ENCODE measurements at regions not wholly inside any gene's neighbourhood (a gene's known extent, or its start where the extent isn't known, plus 50 kb on each side); places are given as distances from the start of the nearest gene placed in this dataset.

DNA sequence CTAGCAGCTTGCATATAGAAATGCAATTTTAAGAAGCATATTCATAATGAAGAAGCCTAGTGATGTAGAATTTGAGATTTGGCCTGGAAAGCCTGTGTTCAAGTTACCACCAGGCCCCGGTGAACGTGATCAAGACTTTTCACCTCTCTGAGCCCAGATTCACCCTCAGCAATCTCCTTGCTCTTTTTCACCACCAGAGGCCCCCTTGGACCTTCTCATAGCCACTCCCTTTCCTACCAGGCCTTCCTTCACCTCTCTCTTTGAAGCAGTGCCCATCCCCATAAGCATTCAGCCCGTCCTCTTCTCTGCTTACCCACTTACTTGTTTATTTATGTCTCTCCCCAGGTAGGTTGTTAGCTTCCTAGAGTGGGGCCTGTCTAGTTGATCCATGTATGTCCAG is 1280.9 kb downstream of the AACS start:
- H3K4me1 ChIP-seq: no peaks in the 10 kb centered on the region
- no peak overlapping the region for H3K27ac ChIP-seq (replicated peaks in 1 of 4)
- WGBS: 82% methylated on average over 3 of the region's 3 CpGs
- no peaks in the 10 kb centered on the region for H3K36me3 ChIP-seq
- H3K4me3 ChIP-seq: no peak overlapping the region
- no peak for DNase-seq (ENCODE audit: extremely low spot score)
- TF ChIP-seq, protein P1, sequence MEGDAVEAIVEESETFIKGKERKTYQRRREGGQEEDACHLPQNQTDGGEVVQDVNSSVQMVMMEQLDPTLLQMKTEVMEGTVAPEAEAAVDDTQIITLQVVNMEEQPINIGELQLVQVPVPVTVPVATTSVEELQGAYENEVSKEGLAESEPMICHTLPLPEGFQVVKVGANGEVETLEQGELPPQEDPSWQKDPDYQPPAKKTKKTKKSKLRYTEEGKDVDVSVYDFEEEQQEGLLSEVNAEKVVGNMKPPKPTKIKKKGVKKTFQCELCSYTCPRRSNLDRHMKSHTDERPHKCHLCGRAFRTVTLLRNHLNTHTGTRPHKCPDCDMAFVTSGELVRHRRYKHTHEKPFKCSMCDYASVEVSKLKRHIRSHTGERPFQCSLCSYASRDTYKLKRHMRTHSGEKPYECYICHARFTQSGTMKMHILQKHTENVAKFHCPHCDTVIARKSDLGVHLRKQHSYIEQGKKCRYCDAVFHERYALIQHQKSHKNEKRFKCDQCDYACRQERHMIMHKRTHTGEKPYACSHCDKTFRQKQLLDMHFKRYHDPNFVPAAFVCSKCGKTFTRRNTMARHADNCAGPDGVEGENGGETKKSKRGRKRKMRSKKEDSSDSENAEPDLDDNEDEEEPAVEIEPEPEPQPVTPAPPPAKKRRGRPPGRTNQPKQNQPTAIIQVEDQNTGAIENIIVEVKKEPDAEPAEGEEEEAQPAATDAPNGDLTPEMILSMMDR (IDR thresholded peaks at IDR 0.05): no peak
- no peak for TF ChIP-seq POLR2AphosphoS5 (IDR thresholded peaks at IDR 0.05)
- no peak for TF ChIP-seq EP300 (IDR thresholded peaks at IDR 0.05)
- no peak for TF ChIP-seq POLR2A (IDR thresholded peaks at IDR 0.05; ENCODE audit: low read depth)
- intact Hi-C loops (cut with DNase I): no loop called here
- H3K27me3 ChIP-seq: no peaks in the 10 kb centered on the region
- peaks cover 0 to 4% (median 0%) of the 10 kb centered on the region in 4 donors for H3K9me3 ChIP-seq

DNA sequence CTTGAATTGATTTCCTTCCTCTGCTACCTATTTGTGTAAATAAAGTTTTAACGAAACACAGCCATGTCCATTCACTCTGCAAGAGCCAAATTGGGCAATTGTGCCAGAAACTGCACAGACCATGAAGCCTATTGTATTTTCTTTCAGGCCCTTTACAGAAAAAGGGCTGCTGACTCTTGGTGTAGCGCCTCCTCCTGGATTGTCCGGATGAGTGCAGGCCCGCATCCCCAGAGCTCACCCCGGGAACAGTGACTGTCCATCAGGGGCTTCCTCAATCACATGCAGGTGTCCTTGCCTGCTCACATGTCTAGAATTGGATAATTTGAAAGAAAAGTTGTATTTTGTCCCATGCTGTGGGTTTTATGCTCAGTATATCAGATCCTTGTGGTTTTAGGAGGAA is 1282.2 kb downstream of the AACS start:
- H3K4me1 ChIP-seq: no peaks in the 10 kb centered on the region
- H3K9me3 ChIP-seq: no peaks in the 10 kb centered on the region
- intact Hi-C loops (cut with DNase I): no loop called here
- no peak overlapping the region for H3K27ac ChIP-seq (replicated peaks in 1 of 4)
- no peak overlapping the region for H3K4me3 ChIP-seq
- no peak for DNase-seq (ENCODE audit: extremely low spot score)
- no peak for TF ChIP-seq EP300 (IDR thresholded peaks at IDR 0.05)
- TF ChIP-seq, protein P1 (IDR thresholded peaks at IDR 0.05): no peak
- TF ChIP-seq POLR2A (IDR thresholded peaks at IDR 0.05; ENCODE audit: low read depth): no peak
- no peak for TF ChIP-seq POLR2AphosphoS5 (IDR thresholded peaks at IDR 0.05)
- no peaks in the 10 kb centered on the region for H3K36me3 ChIP-seq
- 83% methylated on average over 5 of the region's 5 CpGs for WGBS
- no peaks in the 10 kb centered on the region for H3K27me3 ChIP-seq

DNA sequence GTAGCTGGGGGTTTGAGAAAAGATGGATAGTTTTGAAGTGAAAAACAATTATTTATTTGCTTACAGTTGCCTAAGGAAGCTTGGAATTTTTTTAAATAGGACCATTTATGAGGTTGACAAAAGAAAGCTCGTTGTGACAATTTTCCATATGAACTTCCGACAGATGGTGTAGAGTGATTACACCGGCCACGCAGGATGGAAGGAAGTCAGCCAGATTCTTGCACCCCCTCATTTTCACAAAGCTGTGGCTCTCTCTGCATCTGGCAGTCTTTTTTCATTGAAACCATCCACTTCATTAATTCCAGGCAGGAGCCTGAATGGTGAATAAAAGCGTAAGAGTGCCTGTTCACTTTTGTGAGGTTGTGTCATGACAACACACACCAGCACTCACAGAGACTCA is 1284.1 kb downstream of the AACS start:
- Histone ChIP-seq H3K9me3 (no peaks in the 10 kb centered on the region), H3K36me3 (no peaks in the 10 kb centered on the region), H3K27me3 (no peaks in the 10 kb centered on the region), H3K4me1 (no peaks in the 10 kb centered on the region), H3K4me3 (no peak overlapping the region), H3K27ac (replicated peaks in 1 of 4) (no peak overlapping the region)
- intact Hi-C loops (cut with DNase I): no loop called here
- WGBS: 82% methylated on average over 5 of the region's 5 CpGs
- no peak for DNase-seq (ENCODE audit: extremely low spot score)
- TF ChIP-seq, protein P1 (IDR thresholded peaks at IDR 0.05): no peak
- TF ChIP-seq EP300 (IDR thresholded peaks at IDR 0.05): no peak
- TF ChIP-seq POLR2AphosphoS5 (IDR thresholded peaks at IDR 0.05): no peak
- no peak for TF ChIP-seq POLR2A (IDR thresholded peaks at IDR 0.05; ENCODE audit: low read depth)

DNA sequence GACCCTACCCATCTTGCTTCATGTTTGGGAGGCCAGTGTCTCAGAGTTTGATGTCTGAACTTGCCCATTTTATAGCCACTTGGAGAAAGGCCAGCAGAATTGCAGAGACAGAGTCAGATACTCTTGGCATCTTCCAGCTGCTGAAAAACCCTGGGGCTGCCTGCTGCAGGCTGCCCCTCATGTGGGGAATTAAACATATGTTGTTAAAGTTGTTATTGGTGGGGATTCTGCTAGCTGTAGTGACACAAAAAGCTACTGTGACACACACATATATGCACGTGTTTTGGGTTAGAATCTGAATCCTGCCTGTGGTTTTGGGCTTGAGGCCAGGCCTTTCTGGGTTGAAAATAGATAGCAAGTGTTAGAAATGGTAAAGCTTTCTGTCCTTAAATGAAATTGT is 1288.4 kb downstream of the AACS start:
- no peaks in the 10 kb centered on the region for H3K27me3 ChIP-seq
- H3K27ac ChIP-seq (replicated peaks in 1 of 4): no peak overlapping the region
- peaks cover 0 to 8% (median 0%) of the 10 kb centered on the region in 4 donors for H3K9me3 ChIP-seq
- no peak for TF ChIP-seq POLR2A (IDR thresholded peaks at IDR 0.05; ENCODE audit: low read depth)
- no peak for TF ChIP-seq EP300 (IDR thresholded peaks at IDR 0.05)
- TF ChIP-seq POLR2AphosphoS5 (IDR thresholded peaks at IDR 0.05): no peak
- TF ChIP-seq, protein P1 (IDR thresholded peaks at IDR 0.05): no peak
- H3K36me3 ChIP-seq: no peaks in the 10 kb centered on the region
- no peak overlapping the region for H3K4me3 ChIP-seq
- no peaks in the 10 kb centered on the region for H3K4me1 ChIP-seq
- WGBS: 45% methylated on average over 1 of the region's 1 CpG
- no peak for DNase-seq (ENCODE audit: extremely low spot score)
- intact Hi-C loops (cut with DNase I): no loop called here

DNA sequence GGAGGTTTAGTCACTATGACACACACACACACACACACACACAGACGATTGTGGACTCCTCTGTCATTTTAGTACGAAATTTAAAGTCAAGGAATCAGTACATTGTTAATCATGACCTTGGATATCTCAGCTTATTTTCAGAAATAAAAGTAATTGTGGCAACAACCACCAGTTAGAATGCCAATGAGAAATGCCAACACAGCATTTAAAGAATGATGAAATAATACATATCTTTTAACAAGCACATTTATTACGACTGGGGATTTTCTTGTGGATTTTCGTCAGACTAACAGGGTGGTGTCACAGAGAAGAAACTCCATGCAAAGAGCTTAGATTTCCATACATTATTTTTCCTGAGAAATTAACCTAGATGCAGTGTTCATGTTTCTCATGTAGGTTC is 1289.4 kb downstream of the AACS start:
- no peaks in the 10 kb centered on the region for H3K36me3 ChIP-seq
- intact Hi-C loops (cut with DNase I): no loop called here
- no peak overlapping the region for H3K4me3 ChIP-seq
- H3K9me3 ChIP-seq: peaks cover 0 to 8% (median 0%) of the 10 kb centered on the region in 4 donors
- no peak for DNase-seq (ENCODE audit: extremely low spot score)
- 74% methylated on average over 4 of the region's 4 CpGs for WGBS
- H3K27ac ChIP-seq (replicated peaks in 1 of 4): no peak overlapping the region
- no peaks in the 10 kb centered on the region for H3K27me3 ChIP-seq
- H3K4me1 ChIP-seq: no peaks in the 10 kb centered on the region
- TF ChIP-seq, protein P1 (IDR thresholded peaks at IDR 0.05): no peak
- TF ChIP-seq EP300 (IDR thresholded peaks at IDR 0.05) (no peak), POLR2AphosphoS5 (IDR thresholded peaks at IDR 0.05) (no peak)
